GM21723 (cell line): ENCODE measurements at regions not wholly inside any gene's neighbourhood (a gene's known extent, or its start where the extent isn't known, plus 50 kb on each side); places are given as distances from the start of the nearest gene placed in this dataset.

Source experiments
- ATAC-seq: cut with Tn5 transposase; IDR thresholded peaks from one replicate; pipeline ENCODE4 v1.9.1; 2021; ENCODE audit warnings: mild to moderate bottlenecking, moderate library complexity; ENCODE audit not compliant: unreplicated experiment

DNA sequence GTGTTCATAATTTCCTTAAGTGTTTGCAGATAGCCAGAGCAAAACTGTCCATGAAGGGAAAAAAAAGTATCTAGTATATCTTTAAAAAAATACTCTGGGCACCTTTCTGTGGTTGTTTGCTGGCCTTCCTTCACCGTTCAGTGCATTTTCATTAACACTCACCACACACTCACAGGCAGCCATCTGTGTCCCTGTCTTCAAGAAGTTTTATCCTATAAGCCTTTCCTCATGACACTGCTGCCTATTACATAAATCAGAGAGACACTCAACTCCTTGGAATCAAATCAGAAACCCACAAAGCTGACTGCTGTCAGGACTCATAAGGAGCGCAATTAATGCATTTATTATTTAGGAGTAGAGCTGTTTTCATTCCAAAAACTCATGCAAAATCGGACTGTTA, 1720.2 kb downstream of the PCDH7 start:
- no peak for ATAC-seq

DNA sequence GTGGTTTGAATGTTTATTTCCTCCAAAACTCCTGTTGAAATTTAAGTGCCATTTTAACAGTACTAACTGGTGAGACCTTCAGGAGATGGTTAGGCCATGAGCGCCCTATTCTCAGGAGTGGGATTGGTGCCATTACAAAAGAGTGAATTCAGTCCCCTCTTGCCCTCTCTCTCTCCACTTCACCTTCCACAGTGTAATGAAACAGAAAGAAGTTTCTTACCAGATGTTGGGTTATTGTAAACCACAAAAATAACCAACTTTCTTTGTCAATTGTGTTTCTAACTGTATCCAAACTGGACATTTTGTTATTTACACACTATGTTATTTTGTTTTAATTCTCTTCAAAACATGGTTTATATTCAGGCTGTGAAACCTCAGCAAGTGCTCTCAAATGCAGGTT, 1734.3 kb downstream of the PCDH7 start:
- ATAC-seq, result no peak

DNA sequence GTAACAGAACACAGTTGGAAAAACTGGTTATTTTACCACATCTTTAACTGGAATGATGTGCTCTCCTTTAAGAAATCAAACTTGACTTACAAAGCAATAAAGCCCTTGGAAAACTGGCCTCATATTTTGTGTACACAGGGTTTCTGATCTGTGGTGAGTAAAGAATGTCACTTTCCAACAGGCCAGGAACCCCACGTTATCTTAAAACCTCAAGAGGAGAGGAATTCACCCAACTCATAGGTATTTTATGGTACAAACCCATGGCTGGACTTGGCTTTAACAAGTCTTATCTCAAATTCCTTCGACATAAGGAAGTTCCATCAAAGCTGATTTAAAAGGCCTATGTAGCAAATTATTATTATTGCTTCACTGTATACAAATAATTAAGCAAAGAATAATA, 1735.1 kb downstream of the PCDH7 start:
- ATAC-seq, result no peak

DNA sequence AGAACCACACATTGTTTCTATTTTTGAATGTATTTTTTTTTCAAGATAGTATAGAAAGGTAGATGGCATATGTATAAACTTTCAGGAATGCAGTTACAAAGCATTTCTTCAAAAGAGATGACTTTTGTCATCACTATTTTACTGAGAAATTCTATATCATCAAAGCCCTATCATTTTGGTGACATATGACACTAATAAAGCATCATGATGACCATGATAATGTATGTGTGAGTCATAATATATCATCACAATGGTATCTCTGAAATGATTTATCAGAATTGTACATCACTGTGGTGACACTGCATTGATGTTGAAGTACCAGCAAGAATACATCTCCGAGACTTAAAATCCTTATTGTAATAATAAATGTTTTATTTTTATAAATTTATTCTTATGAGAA, 1740.8 kb downstream of the PCDH7 start:
- no peak for ATAC-seq

DNA sequence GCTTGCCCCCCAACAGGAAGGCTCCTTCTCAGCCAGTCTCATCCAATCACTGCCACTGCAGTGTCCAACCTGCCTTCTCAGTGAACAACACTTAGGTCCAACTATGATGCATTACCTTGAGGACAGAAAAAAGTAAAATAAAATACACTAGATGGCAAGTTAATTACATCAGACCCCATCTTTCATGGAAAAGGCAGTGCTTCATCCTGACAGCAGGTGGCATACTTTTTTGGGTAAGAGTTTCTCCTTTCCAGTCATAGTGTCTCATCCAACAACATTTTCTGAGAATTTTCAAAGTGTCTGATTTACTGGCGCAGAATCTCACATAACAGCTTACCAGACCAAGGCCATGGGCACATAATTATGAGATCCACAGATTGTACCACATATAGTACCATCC, 1742.8 kb downstream of the PCDH7 start:
- no peak for ATAC-seq

DNA sequence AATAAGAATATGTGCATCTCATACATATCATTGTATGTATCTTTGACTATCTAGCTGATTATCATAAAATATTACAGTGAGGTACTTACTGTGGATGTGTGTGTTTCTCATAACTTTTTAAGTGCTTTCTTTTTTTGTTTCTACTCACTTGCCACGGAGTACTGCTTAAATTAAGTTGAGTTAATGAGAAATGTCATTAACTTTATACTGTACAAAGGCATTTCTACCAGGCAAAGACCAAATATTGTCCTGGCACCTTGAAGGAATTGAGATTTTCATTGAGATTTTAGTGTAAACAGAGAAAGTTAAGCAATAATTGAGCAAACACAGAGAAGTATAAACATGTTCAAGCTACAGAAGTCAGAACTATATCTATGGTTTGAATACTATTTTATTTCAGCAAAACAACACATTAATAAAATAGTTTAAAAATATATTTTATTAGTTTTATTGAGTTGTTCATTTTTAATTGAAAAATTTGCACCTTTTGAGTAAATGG, 1750.0 kb downstream of the PCDH7 start:
- ATAC-seq, result no peak

DNA sequence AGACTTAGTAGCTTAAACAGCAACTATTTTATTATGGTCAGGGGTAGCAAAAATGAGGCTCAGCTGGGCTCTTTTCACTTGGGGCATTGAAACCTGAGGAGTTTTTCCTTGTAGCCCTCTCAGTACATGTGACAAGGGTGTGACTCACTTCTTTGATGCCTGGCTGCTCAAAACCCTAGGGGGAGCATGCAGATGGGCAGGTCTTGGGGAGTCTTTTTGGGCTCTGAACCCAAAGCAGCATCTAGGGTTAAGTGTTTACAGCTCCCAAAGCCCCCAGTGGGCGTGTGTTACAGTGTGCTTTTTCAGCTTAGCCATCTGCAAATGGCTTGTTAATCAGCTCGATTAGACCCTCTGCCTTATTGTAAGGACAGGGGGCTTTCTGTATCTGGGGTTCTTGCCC, 1752.7 kb downstream of the PCDH7 start:
- ATAC-seq, result no peak

DNA sequence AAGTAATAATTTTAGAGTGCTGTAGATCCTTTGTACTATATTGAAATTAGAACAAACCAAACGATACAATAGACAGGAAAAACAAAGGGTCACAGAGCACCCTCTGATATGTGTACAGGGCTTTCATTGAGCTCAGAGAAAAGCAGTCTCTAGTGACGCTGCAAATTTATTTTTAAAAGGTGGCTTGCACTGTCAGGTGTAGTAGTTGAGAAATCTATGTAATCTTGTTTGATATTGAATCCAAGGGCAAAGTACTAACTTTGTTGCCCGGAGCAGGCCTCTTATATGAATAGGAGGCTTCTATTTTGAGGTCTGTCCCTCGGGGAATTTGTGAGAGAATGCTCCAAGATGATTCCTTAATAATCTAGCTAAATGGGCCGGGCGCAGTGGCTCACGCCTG, 1755.5 kb downstream of the PCDH7 start:
- no peak for ATAC-seq

DNA sequence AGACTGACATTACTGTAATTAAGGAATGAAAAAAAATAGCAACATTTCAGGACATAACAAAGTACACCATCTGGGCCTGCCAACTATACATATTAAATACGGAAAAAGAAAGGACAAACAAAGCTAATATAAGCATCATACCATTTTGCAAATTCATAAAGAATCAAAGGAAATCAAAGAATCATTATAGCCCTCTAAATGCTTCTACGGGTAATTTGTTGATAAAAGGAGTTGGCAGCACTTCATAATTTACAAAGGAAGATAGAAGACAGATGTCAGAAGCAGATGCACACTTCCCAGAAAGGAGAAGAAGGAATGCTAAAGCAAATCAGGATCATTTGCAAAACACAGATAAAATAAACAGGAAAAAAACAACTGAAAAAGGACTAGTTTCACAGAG, 1757.3 kb downstream of the PCDH7 start:
- no peak for ATAC-seq

DNA sequence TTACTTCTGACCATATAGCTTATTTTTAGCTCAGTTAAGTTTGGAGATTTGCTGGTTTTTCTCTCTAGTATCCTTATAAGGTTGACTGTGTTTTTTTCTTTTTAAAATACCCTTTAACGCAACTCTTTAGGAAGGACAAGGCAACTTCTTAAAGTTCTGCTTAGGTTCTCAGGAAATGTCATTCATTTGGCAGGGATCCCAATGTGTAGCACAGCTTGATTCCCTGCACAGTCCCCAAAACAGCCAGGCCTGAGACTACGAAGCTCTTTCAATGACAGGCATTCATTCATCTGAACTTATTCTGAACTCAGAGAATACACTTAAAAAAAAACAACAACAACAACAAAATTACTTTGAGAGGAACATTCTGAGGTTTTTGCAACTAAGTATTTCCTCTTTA, 1765.8 kb downstream of the PCDH7 start:
- ATAC-seq, result no peak

DNA sequence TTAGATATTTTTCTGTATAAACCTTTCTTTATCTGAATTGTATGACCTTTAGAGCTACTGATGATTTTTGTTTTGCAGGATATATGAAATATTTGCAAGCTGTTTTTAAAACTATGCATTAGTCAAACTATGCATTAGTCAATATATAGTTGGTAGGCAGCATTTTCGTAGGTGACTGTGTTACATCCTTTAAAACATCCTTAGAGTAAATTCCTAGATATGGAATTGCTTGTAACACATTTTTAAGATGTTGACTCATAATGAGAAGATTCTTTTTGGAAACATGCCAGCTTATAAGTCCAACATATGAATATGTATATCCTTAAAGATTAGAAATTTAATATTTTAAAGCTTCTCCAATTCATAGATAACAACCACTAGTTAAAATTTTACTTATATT, 1768.5 kb downstream of the PCDH7 start:
- no peak for ATAC-seq

DNA sequence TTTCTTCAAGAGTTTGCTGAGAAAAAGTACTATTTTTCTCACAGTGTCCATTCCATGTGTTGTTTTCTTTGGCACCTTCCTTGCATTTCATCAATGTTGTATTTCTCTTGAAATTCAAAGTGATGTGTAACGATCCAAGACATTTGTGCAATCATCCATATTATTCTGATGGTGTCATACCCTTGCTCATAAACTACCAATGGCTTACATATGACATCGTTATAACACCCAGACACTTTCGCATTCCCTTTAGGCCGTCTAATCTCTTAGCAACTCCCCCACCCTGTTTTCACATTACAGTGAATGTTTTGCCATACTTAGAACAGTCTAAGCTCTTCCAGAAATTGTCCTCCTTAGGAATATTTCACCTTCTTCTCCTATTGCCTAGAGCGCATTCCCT, 1779.0 kb downstream of the PCDH7 start:
- ATAC-seq, result no peak

DNA sequence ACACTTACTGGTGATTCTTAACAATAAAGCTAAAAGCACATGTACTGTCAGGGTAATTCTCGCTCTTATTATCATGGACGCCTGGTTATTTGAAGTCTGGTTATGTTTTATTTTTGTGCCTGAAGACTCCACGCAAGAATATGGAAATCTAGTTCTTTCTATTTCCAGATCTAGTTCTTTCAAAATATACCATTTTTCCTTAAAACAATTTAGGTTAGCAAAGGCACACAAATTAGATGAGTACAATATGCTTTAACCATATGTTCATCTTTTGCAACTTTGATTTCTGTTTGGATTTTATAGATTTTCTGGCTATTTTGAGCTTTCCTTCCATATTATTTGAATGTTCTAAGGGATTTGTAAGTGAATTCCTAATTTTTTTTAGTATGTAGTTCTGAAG, 1783.1 kb downstream of the PCDH7 start:
- no peak for ATAC-seq

DNA sequence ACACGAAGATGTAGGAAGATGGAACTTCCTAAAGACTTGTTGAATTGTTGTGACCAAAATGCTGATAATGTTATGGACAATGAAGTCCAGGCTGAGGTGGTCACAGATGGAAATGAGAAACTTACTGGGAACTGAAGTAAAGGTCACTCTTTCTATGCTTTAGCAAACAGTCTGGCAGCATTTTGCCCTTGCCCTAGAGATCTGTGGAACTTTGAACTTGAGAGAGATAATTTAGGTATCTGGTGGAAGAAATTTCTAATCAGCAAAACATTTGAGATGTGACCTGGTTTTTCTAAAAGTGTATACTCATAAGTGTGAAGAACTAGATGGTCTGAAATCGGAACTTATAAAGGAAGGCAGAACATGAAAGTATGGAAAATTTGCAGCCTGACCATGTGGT, 1785.9 kb downstream of the PCDH7 start:
- ATAC-seq, result no peak

DNA sequence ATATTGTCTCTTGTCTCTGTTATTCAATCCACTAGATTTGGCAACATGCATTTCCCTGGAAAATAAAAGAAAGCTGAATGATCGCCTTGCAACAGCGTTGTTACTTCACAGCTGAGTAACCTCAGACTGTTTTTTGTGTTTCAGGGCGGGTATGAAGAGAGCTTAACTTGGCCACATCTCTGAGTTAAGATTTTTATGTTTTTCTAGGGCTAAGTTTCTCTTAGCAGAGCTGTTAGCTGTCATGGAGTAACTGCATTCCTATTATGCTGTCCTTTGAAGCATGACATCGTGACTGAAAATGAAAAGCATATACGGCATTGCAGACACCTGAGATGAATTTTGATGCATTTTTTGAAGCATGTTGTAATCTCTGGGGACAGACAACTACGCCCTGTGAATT, 1798.9 kb downstream of the PCDH7 start:
- ATAC-seq, result no peak

DNA sequence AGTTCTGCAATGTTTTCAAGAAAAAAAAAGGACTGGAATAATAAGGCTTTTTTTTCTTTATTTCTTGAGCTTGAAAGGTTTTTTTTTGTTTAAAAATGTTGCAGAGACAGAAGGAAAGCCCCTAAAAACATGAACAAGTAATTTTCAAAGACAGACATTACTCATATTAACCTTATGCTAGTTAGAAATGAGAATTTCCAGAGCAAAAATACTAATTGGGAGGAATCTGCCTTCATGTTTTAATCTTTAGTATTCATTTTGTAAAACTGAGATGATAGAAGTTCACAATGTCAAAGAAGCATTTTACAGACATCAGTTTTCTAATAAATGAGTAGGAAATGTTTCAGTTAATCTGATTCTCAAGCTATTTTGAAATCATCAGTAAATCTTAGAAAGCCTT, 1805.3 kb downstream of the PCDH7 start:
- no peak for ATAC-seq

DNA sequence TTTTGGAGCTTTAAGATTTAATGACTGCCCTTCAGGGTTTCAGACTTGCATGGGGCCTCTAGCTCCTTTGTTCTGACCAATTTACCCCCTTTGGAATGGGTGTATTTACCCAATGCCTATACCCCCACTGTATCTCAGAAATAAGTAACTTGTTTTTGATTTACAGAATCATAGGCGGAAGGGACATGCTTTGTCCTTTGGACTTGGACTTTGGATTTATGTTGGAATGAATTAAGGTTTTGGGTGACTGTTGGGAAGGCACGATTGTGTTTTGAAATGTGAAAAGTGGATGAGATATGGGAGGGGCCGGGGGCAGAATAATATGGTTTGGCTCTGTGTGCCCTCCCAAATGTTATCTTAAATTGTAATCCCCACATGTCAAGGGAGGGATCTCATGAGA, 1824.7 kb downstream of the PCDH7 start:
- ATAC-seq, result no peak

DNA sequence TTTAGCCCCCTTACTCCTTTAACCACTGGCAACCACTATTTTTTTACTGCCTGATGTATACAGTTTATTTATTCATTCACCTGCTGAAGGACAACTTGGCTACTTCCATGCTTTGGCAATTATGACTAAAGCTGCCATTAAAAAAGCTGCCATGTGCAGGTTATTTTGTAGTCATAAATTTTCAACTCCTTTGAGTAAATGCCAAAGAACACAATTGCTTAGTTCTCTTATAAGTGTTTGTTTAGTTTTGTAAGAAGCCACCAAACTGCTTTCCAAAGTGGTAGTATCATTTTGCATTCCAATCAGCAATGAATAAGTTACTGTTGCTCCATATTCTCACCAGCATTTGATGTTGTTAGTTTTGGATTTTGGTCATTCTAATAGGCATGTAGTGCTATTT, 1831.8 kb downstream of the PCDH7 start:
- no peak for ATAC-seq

DNA sequence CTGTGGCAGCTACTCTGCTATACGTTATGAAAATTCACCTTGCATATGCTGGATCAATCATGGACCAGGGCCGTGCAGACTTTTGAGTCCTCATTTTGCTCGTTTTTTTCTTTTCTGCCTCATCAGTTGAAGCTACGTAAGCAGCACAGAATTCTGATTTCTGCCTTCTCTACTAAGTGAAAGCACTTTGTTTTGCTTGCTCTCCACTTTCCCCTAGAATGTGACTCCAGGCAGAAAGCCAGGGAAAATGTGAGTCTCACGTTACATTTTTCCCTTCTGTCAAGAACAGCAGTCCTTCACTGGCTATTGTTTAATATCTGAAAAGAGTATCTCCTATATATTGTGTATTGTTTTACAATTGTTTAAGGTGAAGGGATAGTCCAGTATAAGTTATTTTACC, 1840.1 kb downstream of the PCDH7 start:
- ATAC-seq, result no peak

DNA sequence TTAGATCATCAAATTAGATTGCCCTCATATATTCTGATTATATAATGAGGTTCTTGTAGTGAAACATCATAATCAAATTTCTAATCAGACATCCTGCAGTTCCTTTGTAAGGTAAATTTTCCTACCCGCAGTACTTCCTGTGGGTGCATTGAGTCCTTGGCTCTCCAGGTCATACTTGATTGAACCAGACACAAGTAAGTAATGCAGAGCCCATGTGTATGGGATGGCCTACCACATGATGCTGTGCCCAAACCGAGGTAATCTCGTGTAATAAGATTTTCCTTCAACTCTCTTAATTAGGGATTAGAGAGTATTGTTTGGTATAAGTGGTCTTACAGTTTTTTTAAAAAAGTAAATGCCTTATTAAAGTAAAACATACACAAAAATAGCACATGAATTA, 1841.8 kb downstream of the PCDH7 start:
- no peak for ATAC-seq

DNA sequence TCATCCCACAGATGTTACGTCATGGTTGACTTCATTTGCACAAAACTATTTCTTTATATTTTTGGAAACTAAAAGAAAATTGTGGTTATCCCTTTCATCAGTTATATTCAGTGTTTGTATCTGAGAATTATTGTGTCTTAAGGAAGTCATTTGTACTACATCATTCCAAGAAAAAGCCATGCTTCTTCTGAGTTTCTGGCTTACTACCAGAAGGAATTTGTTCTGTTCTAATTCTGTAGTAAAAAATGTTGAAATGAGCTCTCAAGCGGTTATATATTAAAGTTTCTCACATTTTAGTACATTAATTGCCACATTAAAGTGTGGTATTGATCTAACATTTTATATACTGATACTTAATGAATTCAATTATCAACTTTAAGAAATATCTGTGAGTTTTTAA, 1844.5 kb downstream of the PCDH7 start:
- no peak for ATAC-seq

DNA sequence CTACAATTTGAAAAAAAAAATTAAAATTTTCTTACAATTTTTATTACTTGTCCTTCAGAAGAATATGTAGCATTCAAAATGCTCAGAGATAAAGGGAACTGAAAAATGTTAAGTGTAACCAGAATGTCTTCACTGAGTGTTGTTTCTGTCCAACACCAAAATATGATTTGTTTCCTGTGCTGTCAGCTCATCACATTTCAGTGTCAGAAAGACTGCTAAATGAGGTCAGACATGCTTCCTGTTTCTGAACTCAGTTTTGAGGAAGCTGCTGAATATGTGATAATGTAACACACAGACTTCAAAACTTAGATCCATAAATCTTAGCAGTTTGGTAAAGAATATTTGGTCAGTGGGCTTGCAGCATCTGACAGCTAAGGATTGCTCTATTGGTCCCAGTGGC, 1849.7 kb downstream of the PCDH7 start:
- no peak for ATAC-seq

DNA sequence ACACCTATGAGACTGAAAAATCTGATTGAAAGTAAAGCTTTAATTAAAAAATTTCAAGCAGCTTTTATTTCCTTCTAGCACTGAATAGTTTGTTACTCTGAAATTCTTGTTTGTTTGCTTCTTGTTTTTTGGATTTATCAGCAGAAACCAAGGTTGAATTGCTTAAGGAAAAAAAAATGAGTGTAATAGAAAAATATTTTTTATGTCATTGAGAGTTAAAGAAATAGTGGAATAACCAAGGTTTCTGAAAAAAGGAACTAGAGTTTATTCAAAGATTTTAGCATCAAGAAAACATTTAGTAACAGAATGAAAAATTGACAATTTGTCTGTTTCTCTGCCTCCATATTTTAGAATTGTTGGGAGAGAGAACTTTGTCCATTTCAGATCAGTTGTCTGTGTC, 1852.2 kb downstream of the PCDH7 start:
- ATAC-seq, result no peak

DNA sequence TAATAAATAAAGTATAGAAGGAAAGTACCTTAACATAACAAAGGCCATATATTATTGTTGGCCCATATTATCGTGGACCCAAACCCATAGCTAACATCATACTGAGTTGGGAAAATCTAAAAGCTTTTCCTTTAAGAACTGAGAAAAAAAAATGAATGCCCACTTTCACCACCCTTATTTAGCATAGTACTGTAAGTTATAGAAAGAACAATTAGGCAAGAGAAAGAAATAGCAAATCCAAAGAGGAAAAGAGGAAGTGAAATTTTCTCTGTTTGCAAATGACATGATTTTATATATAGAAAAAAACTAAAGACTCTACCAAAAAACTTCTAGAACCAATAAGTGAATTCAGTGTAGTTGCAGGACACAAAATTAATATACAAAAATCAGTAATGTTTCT, 1854.6 kb downstream of the PCDH7 start:
- ATAC-seq, result no peak
